ENCODE measurements at regions not wholly inside any gene's neighbourhood (a gene's known extent, or its start where the extent isn't known, plus 50 kb on each side); places are given as distances from the start of the nearest gene placed in this dataset.
"Not testable (repeated sequence)": the region's sequence is repeated elsewhere in the genome, so short reads cannot be mapped to it uniquely, and the experiment has no call there.

DNA sequence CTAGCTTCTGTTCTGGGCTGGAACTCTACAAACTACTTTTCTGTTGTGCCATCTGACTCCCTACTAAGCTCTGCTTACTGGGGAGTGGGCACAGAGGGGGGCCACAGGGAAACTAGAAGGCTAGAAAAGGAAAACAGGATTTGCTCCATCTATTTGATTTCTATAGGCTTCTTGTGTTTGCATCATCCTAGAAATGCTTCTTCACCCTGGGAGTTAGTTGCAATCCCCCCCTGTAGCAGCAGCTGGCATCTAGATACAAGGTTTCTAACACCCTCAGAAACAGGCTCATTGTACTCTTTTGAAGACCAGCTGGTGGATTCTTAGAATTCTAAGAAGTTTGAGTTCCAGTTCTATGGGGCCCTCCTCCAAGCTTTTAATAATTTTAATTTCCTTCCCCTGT lies 213.4 kb downstream of the TMA16 start:
- Histone ChIP-seq H3K9me3 (no peaks in the 10 kb centered on the region), H3K27ac (no peak overlapping the region), H3K36me3 (no peaks in the 10 kb centered on the region), H3K4me1 (no peaks in the 10 kb centered on the region), H3K4me3 (replicated peaks in 1 of 3) (no peak overlapping the region), H3K27me3 (no peaks in the 10 kb centered on the region)
- intact Hi-C loops (cut with DNase I) = no loop called here
- TF ChIP-seq, protein P1, sequence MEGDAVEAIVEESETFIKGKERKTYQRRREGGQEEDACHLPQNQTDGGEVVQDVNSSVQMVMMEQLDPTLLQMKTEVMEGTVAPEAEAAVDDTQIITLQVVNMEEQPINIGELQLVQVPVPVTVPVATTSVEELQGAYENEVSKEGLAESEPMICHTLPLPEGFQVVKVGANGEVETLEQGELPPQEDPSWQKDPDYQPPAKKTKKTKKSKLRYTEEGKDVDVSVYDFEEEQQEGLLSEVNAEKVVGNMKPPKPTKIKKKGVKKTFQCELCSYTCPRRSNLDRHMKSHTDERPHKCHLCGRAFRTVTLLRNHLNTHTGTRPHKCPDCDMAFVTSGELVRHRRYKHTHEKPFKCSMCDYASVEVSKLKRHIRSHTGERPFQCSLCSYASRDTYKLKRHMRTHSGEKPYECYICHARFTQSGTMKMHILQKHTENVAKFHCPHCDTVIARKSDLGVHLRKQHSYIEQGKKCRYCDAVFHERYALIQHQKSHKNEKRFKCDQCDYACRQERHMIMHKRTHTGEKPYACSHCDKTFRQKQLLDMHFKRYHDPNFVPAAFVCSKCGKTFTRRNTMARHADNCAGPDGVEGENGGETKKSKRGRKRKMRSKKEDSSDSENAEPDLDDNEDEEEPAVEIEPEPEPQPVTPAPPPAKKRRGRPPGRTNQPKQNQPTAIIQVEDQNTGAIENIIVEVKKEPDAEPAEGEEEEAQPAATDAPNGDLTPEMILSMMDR (IDR thresholded peaks at IDR 0.05) = no peak
- TF ChIP-seq POLR2A (IDR thresholded peaks at IDR 0.05) = no peak
- DNase-seq = no peak

DNA sequence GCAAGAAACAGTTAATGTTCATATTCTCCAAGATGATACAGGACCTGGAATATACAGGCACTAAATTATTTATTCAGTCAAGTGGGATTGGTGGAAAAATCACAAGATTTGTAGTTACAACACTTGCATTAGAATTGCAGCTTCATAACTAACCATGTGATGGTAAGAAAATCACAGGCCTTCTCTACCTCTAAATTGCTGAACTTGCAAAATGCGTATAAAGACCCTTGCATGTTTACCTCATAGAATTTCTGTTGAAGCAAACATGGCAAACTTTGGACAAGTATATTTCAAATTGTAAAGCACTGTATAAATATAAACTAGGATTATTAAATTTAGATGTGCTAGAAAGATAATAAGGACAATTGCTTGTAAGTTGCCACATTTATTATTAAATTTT lies 215.1 kb downstream of the TMA16 start:
- Histone ChIP-seq H3K27me3 (no peaks in the 10 kb centered on the region), H3K4me3 (replicated peaks in 1 of 3) (no peak overlapping the region), H3K36me3 (no peaks in the 10 kb centered on the region), H3K27ac (no peak overlapping the region), H3K4me1 (no peaks in the 10 kb centered on the region), H3K9me3 (no peaks in the 10 kb centered on the region)
- TF ChIP-seq, protein P1 (IDR thresholded peaks at IDR 0.05) = no peak
- no peak for TF ChIP-seq POLR2A (IDR thresholded peaks at IDR 0.05)
- intact Hi-C loops (cut with DNase I) = no loop called here
- DNase-seq = no peak
- 93 to 100% methylated on average over 1 of the region's 1 CpG for WGBS, 2 donors

- intact Hi-C loops (cut with DNase I) = no loop called here
- no peaks in the 10 kb centered on the region for H3K27me3 ChIP-seq
- H3K4me3 ChIP-seq (replicated peaks in 1 of 3) = no peak overlapping the region
- no peak for DNase-seq
- no peaks in the 10 kb centered on the region for H3K36me3 ChIP-seq
- no peaks in the 10 kb centered on the region for H3K4me1 ChIP-seq
- TF ChIP-seq POLR2A (IDR thresholded peaks at IDR 0.05) = no peak
- TF ChIP-seq, protein P1 (IDR thresholded peaks at IDR 0.05) = no peak
- H3K9me3 ChIP-seq = no peaks in the 10 kb centered on the region
- H3K27ac ChIP-seq = no peak overlapping the region
- WGBS, 2 donors = 86 to 94% methylated on average over 2 of the region's 2 CpGs
These were observed 215.7 kb downstream of the TMA16 start for GRCh38 chr4:163710158-163710557.

DNA sequence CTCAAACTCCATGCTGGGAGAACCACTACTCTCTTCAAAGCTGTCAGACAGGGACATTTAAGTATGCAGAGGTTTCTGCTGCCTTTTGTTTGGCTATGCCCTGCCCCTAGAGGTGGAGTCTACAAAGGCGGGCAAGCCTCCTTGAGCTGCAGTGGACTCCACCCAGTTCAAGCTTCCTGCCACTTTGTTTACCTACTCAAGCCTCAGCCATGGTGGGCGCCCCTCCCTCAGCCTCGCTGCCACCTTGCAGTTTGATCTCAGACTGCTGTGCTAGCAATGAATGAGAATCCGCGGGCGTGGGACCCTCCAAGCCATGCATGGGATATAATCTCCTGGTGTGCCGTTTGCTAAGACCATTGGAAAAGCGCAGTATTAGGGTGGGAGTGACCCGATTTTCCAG lies 230.0 kb downstream of the TMA16 start:
- H3K4me3 ChIP-seq (replicated peaks in 1 of 3); intact Hi-C loops (cut with DNase I); DNase-seq; H3K36me3 ChIP-seq; H3K27me3 ChIP-seq; H3K27ac ChIP-seq; H3K9me3 ChIP-seq; H3K4me1 ChIP-seq: not testable (repeated sequence)
- WGBS, 2 donors = 97% methylated on average over 3 to 9 of the region's 9 CpGs

DNA sequence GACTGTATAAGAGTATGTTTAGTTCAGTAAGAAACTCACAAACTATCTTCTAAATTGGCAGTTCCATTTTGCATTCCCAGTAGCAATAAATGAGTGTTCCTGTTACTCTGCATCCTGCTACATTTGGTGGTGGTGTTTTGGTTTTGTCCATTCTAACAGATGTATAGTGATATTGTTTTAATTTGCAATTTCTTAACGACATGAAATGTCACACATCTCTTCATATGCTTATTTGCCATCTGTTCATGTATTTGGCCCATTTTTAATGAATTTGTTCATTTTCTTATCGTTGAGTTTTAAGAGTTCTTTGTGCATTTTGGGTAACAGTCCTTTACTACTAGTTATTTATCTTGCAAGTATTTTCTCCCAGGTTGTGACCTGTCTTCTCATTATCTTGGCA lies 232.2 kb downstream of the TMA16 start:
- no peak for DNase-seq
- no peak overlapping the region for H3K4me3 ChIP-seq (replicated peaks in 1 of 3)
- no peaks in the 10 kb centered on the region for H3K9me3 ChIP-seq
- H3K36me3 ChIP-seq = no peaks in the 10 kb centered on the region
- no peak overlapping the region for H3K27ac ChIP-seq
- H3K4me1 ChIP-seq = no peaks in the 10 kb centered on the region
- TF ChIP-seq, protein P1 (IDR thresholded peaks at IDR 0.05) = no peak
- TF ChIP-seq POLR2A (IDR thresholded peaks at IDR 0.05) = no peak
- no peaks in the 10 kb centered on the region for H3K27me3 ChIP-seq
- 63 to 77% methylated on average over 2 of the region's 2 CpGs for WGBS, 2 donors
- intact Hi-C loops (cut with DNase I) = no loop called here

DNA sequence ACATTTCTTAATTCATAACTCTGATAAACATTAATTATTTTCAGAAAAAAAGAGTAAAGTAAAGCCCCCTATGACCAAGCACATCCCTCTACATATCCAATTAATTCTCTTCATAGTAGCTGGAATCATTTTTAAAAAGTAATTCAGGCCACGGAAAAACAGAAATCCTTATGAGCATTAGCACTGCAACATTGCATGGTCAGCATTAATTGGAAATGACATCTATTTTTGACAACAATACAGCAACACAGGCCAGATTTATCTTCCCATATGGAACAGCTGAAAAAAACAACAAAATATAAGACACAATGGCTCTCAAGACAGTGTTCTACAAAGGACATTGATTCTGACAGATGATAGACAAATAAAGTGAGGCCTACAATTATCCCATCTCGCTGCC lies 236.6 kb downstream of the TMA16 start:
- no peaks in the 10 kb centered on the region for H3K4me1 ChIP-seq
- no peaks in the 10 kb centered on the region for H3K27me3 ChIP-seq
- no peaks in the 10 kb centered on the region for H3K36me3 ChIP-seq
- WGBS, 2 donors = 83 to 86% methylated on average over 2 of the region's 2 CpGs
- H3K27ac ChIP-seq = no peak overlapping the region
- TF ChIP-seq, protein P1 (IDR thresholded peaks at IDR 0.05) = no peak
- no peak for TF ChIP-seq POLR2A (IDR thresholded peaks at IDR 0.05)
- intact Hi-C loops (cut with DNase I) = no loop called here
- no peaks in the 10 kb centered on the region for H3K9me3 ChIP-seq
- H3K4me3 ChIP-seq (replicated peaks in 1 of 3) = no peak overlapping the region
- DNase-seq = no peak
